Upper lobe of right lung (tissue), 1 donor: ENCODE measurements at regions not wholly inside any gene's neighbourhood (a gene's known extent, or its start where the extent isn't known, plus 50 kb on each side); places are given as distances from the start of the nearest gene placed in this dataset.

Source experiments
- ATAC-seq: fragments of 200-7000 bp; cut with Tn5 transposase; one replicate; pipeline ENCODE4 v1.9.1; 2020; ENCODE audit warnings: mild to moderate bottlenecking, moderate library complexity
- DNase-seq: peaks from one replicate; pipeline ENCODE4 v3.0.0-alpha.2; 2020
- H3K27ac ChIP-seq: fragments of 200-600 bp; one replicate; pipeline ENCODE4 v1.8.0; 2022
- H3K27me3 ChIP-seq: fragments of 200-600 bp; one replicate; pipeline ENCODE4 v1.8.0; 2022; ENCODE audit warnings: mild to moderate bottlenecking
- H3K36me3 ChIP-seq: fragments of 200-600 bp; one replicate; pipeline ENCODE4 v1.8.0; 2022
- H3K4me1 ChIP-seq: fragments of 200-600 bp; one replicate; pipeline ENCODE4 v1.8.0; 2022
- H3K4me3 ChIP-seq: fragments of 200-600 bp; one replicate; pipeline ENCODE4 v1.8.0; 2022; ENCODE audit warnings: mild to moderate bottlenecking
- H3K9me3 ChIP-seq: fragments of 200-600 bp; one replicate; pipeline ENCODE4 v1.8.0; 2022
- CTCF ChIP-seq: fragments of 200-600 bp; IDR thresholded peaks from one replicate; pipeline ENCODE4 v1.8.0; 2022; ENCODE audit warnings: antibody characterized with exemption
- intact Hi-C: fragments of 100-400 bp; cut with DNase I; formaldehyde crosslinking; loops from one replicate; pipeline ENCODE4 v1.11.0; 2022
- donor health status: DM: no; HTN: yes; CAD: no; lungs with severe emphysema.

- Histone ChIP-seq H3K36me3 (no peaks in the 10 kb centered on the region), H3K9me3 (no peaks in the 10 kb centered on the region), H3K27me3 (no peaks in the 10 kb centered on the region), H3K27ac (no peak overlapping the region), H3K4me3 (no peak overlapping the region), H3K4me1 (no peaks in the 10 kb centered on the region)
- intact Hi-C loops, result no loop called here
- no peak for ATAC-seq
- DNase-seq, result no peak
- TF ChIP-seq CTCF, result no peak
Observed at GRCh38 chr1:22271847-22272801, 129.2 kb upstream of the WNT4 start.

GRCh38 chr1:22273686-22274681 lies 131.1 kb upstream of the WNT4 start:
- H3K4me3 ChIP-seq, result no peak overlapping the region
- H3K9me3 ChIP-seq, result no peaks in the 10 kb centered on the region
- no peak for TF ChIP-seq CTCF
- intact Hi-C loops, result no loop called here
- no peaks in the 10 kb centered on the region for H3K4me1 ChIP-seq
- no peaks in the 10 kb centered on the region for H3K27me3 ChIP-seq
- DNase-seq (no peak), ATAC-seq (no peak)
- no peak overlapping the region for H3K27ac ChIP-seq
- H3K36me3 ChIP-seq, result no peaks in the 10 kb centered on the region

- intact Hi-C loops, result no loop called here
- no peak for ATAC-seq
- H3K27me3 ChIP-seq, result no peaks in the 10 kb centered on the region
- DNase-seq, result no peak
- H3K9me3 ChIP-seq, result no peaks in the 10 kb centered on the region
- H3K36me3 ChIP-seq, result no peaks in the 10 kb centered on the region
- no peak overlapping the region for H3K27ac ChIP-seq
- H3K4me3 ChIP-seq, result no peak overlapping the region
- H3K4me1 ChIP-seq, result no peaks in the 10 kb centered on the region
- no peak for TF ChIP-seq CTCF
Observed at GRCh38 chr1:22275167-22275566, 132.3 kb upstream of the WNT4 start.

GRCh38 chr1:22275626-22276395 lies 132.9 kb upstream of the WNT4 start:
- no peak overlapping the region for H3K4me3 ChIP-seq
- no peak overlapping the region for H3K27ac ChIP-seq
- H3K36me3 ChIP-seq, result no peaks in the 10 kb centered on the region
- no peaks in the 10 kb centered on the region for H3K9me3 ChIP-seq
- DNase-seq (peak; percentile 85), ATAC-seq (peak; percentile 93)
- no peaks in the 10 kb centered on the region for H3K27me3 ChIP-seq
- intact Hi-C loops, result no loop called here
- peak; percentile 88 for TF ChIP-seq CTCF
- no peaks in the 10 kb centered on the region for H3K4me1 ChIP-seq

GRCh38 chr1:22276396-22276748 lies 133.5 kb upstream of the WNT4 start:
- H3K4me1 ChIP-seq, result no peaks in the 10 kb centered on the region
- no peaks in the 10 kb centered on the region for H3K36me3 ChIP-seq
- ATAC-seq (no peak), DNase-seq (no peak)
- H3K27ac ChIP-seq, result no peak overlapping the region
- no peaks in the 10 kb centered on the region for H3K9me3 ChIP-seq
- no peak overlapping the region for H3K4me3 ChIP-seq
- intact Hi-C loops, result no loop called here
- TF ChIP-seq CTCF, result no peak
- no peaks in the 10 kb centered on the region for H3K27me3 ChIP-seq
